ENCODE measurements at regions not wholly inside any gene's neighbourhood (a gene's known extent, or its start where the extent isn't known, plus 50 kb on each side); places are given as distances from the start of the nearest gene placed in this dataset.
A peak's percentile ranks its signal among the peaks of the same experiment; 100 is the strongest.

GRCh38 chr13:74794582-74794981, 660.4 kb upstream of the KLF12 start:
- no peak for DNase-seq (ENCODE audit: low spot score)

GRCh38 chr13:74794147-74794546, 659.9 kb upstream of the KLF12 start:
- DNase-seq (ENCODE audit: low spot score), result no peak

GRCh38 chr13:74784959-74785358, 650.8 kb upstream of the KLF12 start:
- DNase-seq (ENCODE audit: low spot score), result no peak

GRCh38 chr13:74778946-74779345, 644.7 kb upstream of the KLF12 start:
- DNase-seq (ENCODE audit: low spot score), result no peak

GRCh38 chr13:74778087-74778486, 643.9 kb upstream of the KLF12 start:
- DNase-seq (ENCODE audit: low spot score), result no peak

- no peak for DNase-seq (ENCODE audit: low spot score)
Observed at GRCh38 chr13:74774264-74774663, 640.1 kb upstream of the KLF12 start.

- DNase-seq (ENCODE audit: low spot score), result no peak
Observed at GRCh38 chr13:74773248-74773647, 639.0 kb upstream of the KLF12 start.

GRCh38 chr13:74771964-74772363, 637.8 kb upstream of the KLF12 start:
- no peak for DNase-seq (ENCODE audit: low spot score)

GRCh38 chr13:74770361-74770760, 636.2 kb upstream of the KLF12 start:
- peak; percentile 25 for DNase-seq (ENCODE audit: low spot score)

- no peak for DNase-seq (ENCODE audit: low spot score)
Observed at GRCh38 chr13:74769333-74769732, 635.1 kb upstream of the KLF12 start.

GRCh38 chr13:74768521-74769085, 634.4 kb upstream of the KLF12 start:
- no peak for DNase-seq (ENCODE audit: low spot score)

- no peak for DNase-seq (ENCODE audit: low spot score)
Observed at GRCh38 chr13:74767050-74767449, 632.8 kb upstream of the KLF12 start.

GRCh38 chr13:74765955-74766354, 631.8 kb upstream of the KLF12 start:
- no peak for DNase-seq (ENCODE audit: low spot score)

GRCh38 chr13:74761801-74762757, 627.9 kb upstream of the KLF12 start:
- no peak for DNase-seq (ENCODE audit: low spot score)

GRCh38 chr13:74758188-74758587, 624.0 kb upstream of the KLF12 start:
- no peak for DNase-seq (ENCODE audit: low spot score)

GRCh38 chr13:74755065-74755464, 620.9 kb upstream of the KLF12 start:
- no peak for DNase-seq (ENCODE audit: low spot score)

- no peak for DNase-seq (ENCODE audit: low spot score)
Observed at GRCh38 chr13:74751739-74752138, 617.5 kb upstream of the KLF12 start.

- DNase-seq (ENCODE audit: low spot score), result no peak
Observed at GRCh38 chr13:74747186-74747955, 613.2 kb upstream of the KLF12 start.

GRCh38 chr13:74743992-74744391, 609.8 kb upstream of the KLF12 start:
- DNase-seq (ENCODE audit: low spot score), result no peak

- no peak for DNase-seq (ENCODE audit: low spot score)
Observed at GRCh38 chr13:74741732-74742131, 607.5 kb upstream of the KLF12 start.

- DNase-seq (ENCODE audit: low spot score), result no peak
Observed at GRCh38 chr13:74732736-74733385, 598.7 kb upstream of the KLF12 start.

GRCh38 chr13:74731731-74732130, 597.5 kb upstream of the KLF12 start:
- no peak for DNase-seq (ENCODE audit: low spot score)
